ENCODE measurements at regions not wholly inside any gene's neighbourhood (a gene's known extent, or its start where the extent isn't known, plus 50 kb on each side); places are given as distances from the start of the nearest gene placed in this dataset.

GRCh38 chr16:86942151-86943051 is 364.1 kb downstream of the FOXL1 start:
- H3K9me3 ChIP-seq (ENCODE audit: control insufficient read depth, insufficient read depth, low read length) = no peaks in the 10 kb centered on the region
- H3K9ac ChIP-seq (ENCODE audit: low read depth, low read length) = no peak overlapping the region
- H3K4me1 ChIP-seq (ENCODE audit: insufficient read depth, low read length) = peaks cover 12% of the 10 kb centered on the region; the same call in 1 of the 2 replicates
- no peaks in the 10 kb centered on the region for H3K36me3 ChIP-seq (ENCODE audit: insufficient read depth, low read length)

DNA sequence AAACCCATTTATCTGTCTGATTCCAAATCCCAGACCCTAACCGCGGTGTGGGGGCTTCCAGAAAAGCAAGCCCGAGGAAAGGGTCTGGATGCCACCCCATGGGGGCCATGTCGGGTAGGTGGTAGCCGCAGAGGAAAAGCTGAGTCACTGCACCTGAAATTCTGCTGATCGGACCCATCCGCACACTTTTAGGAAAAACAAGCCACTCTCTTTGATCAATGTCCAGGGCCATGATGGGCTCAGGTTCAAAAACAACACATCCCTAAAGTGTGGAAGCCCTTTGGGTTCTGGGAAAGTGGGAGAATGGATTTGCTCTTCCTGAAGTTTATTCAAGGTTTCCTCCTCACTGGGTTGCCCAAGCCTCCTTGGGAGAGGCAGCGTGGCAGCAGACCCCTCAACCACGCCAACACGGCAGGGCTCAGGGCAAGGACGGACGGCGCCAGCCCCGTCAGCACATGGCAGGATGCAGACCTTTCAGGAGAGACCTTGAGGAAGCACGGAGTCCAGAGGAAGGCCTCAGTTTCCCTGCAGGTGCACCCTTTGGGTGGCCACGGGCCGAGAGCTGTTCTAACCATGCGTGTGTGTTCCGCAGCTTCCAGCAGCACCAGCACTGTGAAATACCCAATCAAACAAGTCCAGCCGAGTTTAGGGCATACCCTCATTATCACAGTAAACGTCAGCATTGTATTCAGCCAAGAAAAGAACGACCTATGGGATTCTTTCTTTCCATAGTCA is 367.0 kb downstream of the FOXL1 start:
- Histone ChIP-seq H3K4me1 (ENCODE audit: insufficient read depth, low read length) (peaks cover 12% of the 10 kb centered on the region; the same call in 1 of the 2 replicates), H3K36me3 (ENCODE audit: insufficient read depth, low read length) (no peaks in the 10 kb centered on the region), H3K9me3 (ENCODE audit: control insufficient read depth, insufficient read depth, low read length) (no peaks in the 10 kb centered on the region), H3K9ac (ENCODE audit: low read depth, low read length) (no peak overlapping the region)

GRCh38 chr16:86946396-86946795 is 368.0 kb downstream of the FOXL1 start:
- Histone ChIP-seq H3K36me3 (ENCODE audit: insufficient read depth, low read length) (no peaks in the 10 kb centered on the region), H3K9me3 (ENCODE audit: control insufficient read depth, insufficient read depth, low read length) (no peaks in the 10 kb centered on the region), H3K4me1 (ENCODE audit: insufficient read depth, low read length) (peaks cover 12% of the 10 kb centered on the region; the same call in 1 of the 2 replicates), H3K9ac (ENCODE audit: low read depth, low read length) (no peak overlapping the region)

GRCh38 chr16:86946981-86947380 is 368.6 kb downstream of the FOXL1 start:
- peaks cover 12% of the 10 kb centered on the region; the same call in 1 of the 2 replicates for H3K4me1 ChIP-seq (ENCODE audit: insufficient read depth, low read length)
- no peak overlapping the region for H3K9ac ChIP-seq (ENCODE audit: low read depth, low read length)
- no peaks in the 10 kb centered on the region for H3K36me3 ChIP-seq (ENCODE audit: insufficient read depth, low read length)
- H3K9me3 ChIP-seq (ENCODE audit: control insufficient read depth, insufficient read depth, low read length) = no peaks in the 10 kb centered on the region

GRCh38 chr16:86948046-86948445 is 369.1 kb downstream of the C16orf95 start:
- Histone ChIP-seq H3K4me1 (ENCODE audit: insufficient read depth, low read length) (peaks cover 12% of the 10 kb centered on the region; the same call in 1 of the 2 replicates), H3K9me3 (ENCODE audit: control insufficient read depth, insufficient read depth, low read length) (no peaks in the 10 kb centered on the region)

DNA sequence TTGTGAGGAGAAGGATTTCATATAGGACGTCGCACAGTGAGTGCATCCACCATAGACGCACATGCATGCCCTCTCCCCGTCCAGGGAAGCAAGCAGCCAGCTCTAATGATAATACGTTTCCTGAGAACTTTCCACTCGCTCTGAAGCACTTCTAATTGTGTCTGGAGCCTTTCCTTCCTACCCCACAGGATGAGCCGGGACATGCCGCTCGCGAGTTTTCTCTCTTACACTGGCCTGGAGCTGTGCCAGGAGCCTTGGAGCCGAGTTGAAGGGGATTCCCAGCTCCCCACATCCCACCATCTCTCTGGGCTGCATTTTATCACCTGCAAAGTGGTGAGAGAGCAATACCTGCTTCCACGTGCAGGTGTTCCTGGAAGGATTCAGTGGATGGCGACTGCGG is 368.1 kb downstream of the C16orf95 start:
- no peaks in the 10 kb centered on the region for H3K36me3 ChIP-seq (ENCODE audit: insufficient read depth, low read length)
- no peaks in the 10 kb centered on the region; the same call in 1 of the 2 replicates for H3K9me3 ChIP-seq (ENCODE audit: control insufficient read depth, insufficient read depth, low read length)
- H3K9ac ChIP-seq (ENCODE audit: low read depth, low read length) = no peak overlapping the region
- H3K4me1 ChIP-seq (ENCODE audit: insufficient read depth, low read length) = peaks cover 12% of the 10 kb centered on the region; the same call in 1 of the 2 replicates

More at GRCh38 chr16:86948046-86948445, 369.1 kb downstream of the C16orf95 start:
- no peak overlapping the region for H3K9ac ChIP-seq (ENCODE audit: low read depth, low read length)
- H3K36me3 ChIP-seq (ENCODE audit: insufficient read depth, low read length) = no peaks in the 10 kb centered on the region

- Histone ChIP-seq H3K36me3 (ENCODE audit: insufficient read depth, low read length) (no peaks in the 10 kb centered on the region), H3K4me1 (ENCODE audit: insufficient read depth, low read length) (peaks cover 12% of the 10 kb centered on the region; the same call in 1 of the 2 replicates), H3K9ac (ENCODE audit: low read depth, low read length) (no peak overlapping the region), H3K9me3 (ENCODE audit: control insufficient read depth, insufficient read depth, low read length) (no peaks in the 10 kb centered on the region; the same call in 1 of the 2 replicates)
Measured at GRCh38 chr16:86949630-86950029, 367.6 kb downstream of the C16orf95 start.

DNA sequence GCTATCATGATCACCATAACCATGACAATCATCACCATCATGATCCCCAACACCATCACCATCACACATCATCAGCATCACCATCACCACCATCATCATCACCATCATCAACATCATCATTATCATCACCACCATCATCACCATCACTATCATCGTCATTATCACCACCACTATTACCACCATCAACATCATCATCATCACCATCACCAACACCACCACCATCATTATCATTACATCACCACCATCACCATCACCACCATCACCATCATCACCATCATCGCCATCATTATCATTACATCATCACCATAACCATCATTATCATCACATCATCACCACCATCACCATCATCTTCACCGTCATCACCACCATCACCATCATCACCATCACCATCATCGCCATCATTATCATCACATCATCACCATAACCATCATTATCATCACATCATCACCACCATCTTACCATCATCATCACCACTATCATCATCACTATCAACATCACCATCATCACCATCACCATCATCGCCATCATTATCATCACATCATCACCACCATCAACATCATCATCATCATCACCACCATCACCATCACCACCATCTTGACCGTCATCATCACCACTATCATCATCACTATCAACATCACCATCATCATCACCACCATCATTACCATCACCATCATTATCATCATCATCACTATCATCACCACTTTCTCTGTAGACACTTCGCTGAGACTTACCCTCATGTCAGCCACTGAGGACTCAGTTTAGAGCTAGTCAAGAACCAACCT is 366.0 kb downstream of the C16orf95 start:
- H3K9ac ChIP-seq (ENCODE audit: low read depth, low read length) = no peak overlapping the region
- no peaks in the 10 kb centered on the region; the same call in 1 of the 2 replicates for H3K9me3 ChIP-seq (ENCODE audit: control insufficient read depth, insufficient read depth, low read length)
- H3K4me1 ChIP-seq (ENCODE audit: insufficient read depth, low read length) = peaks cover 7% of the 10 kb centered on the region; the same call in 1 of the 2 replicates
- H3K36me3 ChIP-seq (ENCODE audit: insufficient read depth, low read length) = no peaks in the 10 kb centered on the region

GRCh38 chr16:86951831-86952598 is 365.2 kb downstream of the C16orf95 start:
- Histone ChIP-seq H3K4me1 (ENCODE audit: insufficient read depth, low read length) (peaks cover 3% of the 10 kb centered on the region; the same call in 1 of the 2 replicates), H3K9ac (ENCODE audit: low read depth, low read length) (no peak overlapping the region), H3K36me3 (ENCODE audit: insufficient read depth, low read length) (no peaks in the 10 kb centered on the region), H3K9me3 (ENCODE audit: control insufficient read depth, insufficient read depth, low read length) (no peaks in the 10 kb centered on the region; the same call in 1 of the 2 replicates)

- Histone ChIP-seq H3K4me1 (ENCODE audit: insufficient read depth, low read length) (no peaks in the 10 kb centered on the region; the same call in 1 of the 2 replicates), H3K9ac (ENCODE audit: low read depth, low read length) (no peak overlapping the region), H3K36me3 (ENCODE audit: insufficient read depth, low read length) (no peaks in the 10 kb centered on the region), H3K9me3 (ENCODE audit: control insufficient read depth, insufficient read depth, low read length) (no peaks in the 10 kb centered on the region; the same call in 1 of the 2 replicates)
Measured at GRCh38 chr16:86952769-86953168, 364.4 kb downstream of the C16orf95 start.

DNA sequence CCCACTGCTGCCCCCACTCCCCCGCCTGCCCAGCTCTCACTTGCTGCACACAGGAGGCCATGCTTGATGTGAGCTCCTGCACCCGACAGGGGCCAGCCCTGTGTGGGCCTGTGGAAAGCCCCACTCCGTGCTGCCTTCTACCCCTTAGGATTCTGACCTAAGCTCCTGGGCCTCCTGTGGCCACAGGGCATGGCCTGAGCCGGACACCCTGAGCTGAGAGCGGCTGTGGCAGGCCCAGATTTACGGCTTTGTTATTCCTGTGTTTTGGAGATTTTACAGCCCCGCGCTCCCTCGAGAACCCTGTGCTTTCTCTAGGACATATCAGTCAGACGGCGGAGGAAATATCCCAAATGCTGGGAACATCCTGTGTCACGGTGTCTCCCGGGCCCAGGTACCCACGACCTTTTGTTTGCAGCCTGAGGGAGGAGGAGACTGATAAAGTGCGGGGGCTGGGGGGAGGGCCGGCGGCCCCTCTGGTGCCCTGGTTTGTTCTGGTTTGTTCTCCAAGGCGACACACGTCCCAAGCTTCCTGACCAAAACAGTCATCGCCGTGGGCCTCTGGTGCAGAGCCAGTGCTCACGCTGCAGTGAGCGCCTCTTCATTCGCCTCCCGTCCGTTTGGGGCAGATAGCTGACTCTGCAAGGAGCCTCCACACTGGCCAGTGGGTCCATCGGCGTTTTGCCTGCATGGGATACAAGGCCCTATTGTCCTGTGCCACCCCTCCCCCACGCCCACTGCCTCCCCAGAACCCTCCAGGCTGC is 363.4 kb downstream of the C16orf95 start:
- no peak overlapping the region for H3K9ac ChIP-seq (ENCODE audit: low read depth, low read length)

DNA sequence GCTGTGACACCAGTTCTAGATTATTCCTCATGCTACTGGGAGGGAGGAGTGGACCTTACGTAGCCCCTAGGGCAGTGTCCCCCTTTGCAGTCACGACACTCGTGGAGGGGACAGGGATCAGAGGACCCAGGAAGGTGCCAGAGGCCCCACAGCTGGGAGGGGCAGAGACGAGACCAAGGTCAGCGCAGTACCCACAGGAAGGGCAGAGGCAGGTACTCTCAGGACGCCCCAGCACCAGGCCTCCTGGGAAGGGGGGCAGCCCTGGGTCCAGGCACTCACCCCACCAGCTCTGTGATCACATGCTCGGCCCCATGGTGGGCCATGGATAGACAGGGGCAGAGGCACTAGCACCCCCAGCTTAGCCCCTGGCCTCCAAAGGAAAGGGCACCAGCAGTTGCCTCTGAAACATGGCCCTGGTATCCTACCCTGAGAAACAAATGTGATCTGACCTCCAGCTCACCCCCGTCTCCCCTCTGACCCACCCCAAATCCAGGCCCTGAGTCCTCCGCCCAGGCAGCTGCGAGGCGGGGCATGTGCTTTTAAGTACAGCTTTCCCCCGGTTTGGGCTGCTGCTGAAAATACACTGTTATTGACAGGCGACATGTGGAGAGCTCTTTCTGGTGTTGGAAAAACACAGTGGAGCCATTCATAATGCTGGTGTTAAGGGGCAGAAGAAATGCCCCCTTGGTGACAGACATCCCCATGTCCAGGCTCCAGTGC is 361.9 kb downstream of the C16orf95 start:
- H3K36me3 ChIP-seq (ENCODE audit: insufficient read depth, low read length) = no peaks in the 10 kb centered on the region
- no peaks in the 10 kb centered on the region; the same call in 1 of the 2 replicates for H3K9me3 ChIP-seq (ENCODE audit: control insufficient read depth, insufficient read depth, low read length)
- no peak overlapping the region for H3K9ac ChIP-seq (ENCODE audit: low read depth, low read length)
- H3K4me1 ChIP-seq (ENCODE audit: insufficient read depth, low read length) = no peaks in the 10 kb centered on the region; the same call in 1 of the 2 replicates

More for the DNA sequence above, 363.4 kb downstream of the C16orf95 start:
- Histone ChIP-seq H3K4me1 (ENCODE audit: insufficient read depth, low read length) (no peaks in the 10 kb centered on the region; the same call in 1 of the 2 replicates), H3K36me3 (ENCODE audit: insufficient read depth, low read length) (no peaks in the 10 kb centered on the region), H3K9me3 (ENCODE audit: control insufficient read depth, insufficient read depth, low read length) (no peaks in the 10 kb centered on the region; the same call in 1 of the 2 replicates)
